ENCODE measurements at regions not wholly inside any gene's neighbourhood (a gene's known extent, or its start where the extent isn't known, plus 50 kb on each side); places are given as distances from the start of the nearest gene placed in this dataset.

DNA sequence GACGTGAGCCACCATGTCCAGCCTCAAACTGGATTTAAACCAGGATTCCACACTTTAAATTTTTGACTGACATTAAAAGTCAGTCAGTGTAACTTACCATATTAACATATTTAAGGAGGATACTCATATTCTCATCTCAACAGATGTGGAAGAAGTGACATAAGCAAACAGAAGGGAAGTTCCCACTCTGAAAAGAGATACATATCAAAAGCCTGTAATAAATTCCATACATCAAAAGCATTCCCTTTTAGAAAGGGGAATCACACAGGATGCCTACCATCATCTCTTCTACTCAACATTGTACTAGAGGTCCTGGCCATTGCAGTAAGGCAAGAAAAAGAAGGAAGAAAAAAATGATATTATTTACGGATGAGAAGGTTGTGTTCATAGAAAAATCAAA, 618.2 kb upstream of the DIPK2B start:
- TF ChIP-seq, protein P1, sequence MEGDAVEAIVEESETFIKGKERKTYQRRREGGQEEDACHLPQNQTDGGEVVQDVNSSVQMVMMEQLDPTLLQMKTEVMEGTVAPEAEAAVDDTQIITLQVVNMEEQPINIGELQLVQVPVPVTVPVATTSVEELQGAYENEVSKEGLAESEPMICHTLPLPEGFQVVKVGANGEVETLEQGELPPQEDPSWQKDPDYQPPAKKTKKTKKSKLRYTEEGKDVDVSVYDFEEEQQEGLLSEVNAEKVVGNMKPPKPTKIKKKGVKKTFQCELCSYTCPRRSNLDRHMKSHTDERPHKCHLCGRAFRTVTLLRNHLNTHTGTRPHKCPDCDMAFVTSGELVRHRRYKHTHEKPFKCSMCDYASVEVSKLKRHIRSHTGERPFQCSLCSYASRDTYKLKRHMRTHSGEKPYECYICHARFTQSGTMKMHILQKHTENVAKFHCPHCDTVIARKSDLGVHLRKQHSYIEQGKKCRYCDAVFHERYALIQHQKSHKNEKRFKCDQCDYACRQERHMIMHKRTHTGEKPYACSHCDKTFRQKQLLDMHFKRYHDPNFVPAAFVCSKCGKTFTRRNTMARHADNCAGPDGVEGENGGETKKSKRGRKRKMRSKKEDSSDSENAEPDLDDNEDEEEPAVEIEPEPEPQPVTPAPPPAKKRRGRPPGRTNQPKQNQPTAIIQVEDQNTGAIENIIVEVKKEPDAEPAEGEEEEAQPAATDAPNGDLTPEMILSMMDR (IDR thresholded peaks at IDR 0.05): no peak
- no peak for TF ChIP-seq POLR2A (IDR thresholded peaks at IDR 0.05)
